HG03342 (cell line): ENCODE measurements at regions not wholly inside any gene's neighbourhood (a gene's known extent, or its start where the extent isn't known, plus 50 kb on each side); places are given as distances from the start of the nearest gene placed in this dataset.
"Not testable (repeated sequence)": the region's sequence is repeated elsewhere in the genome, so short reads cannot be mapped to it uniquely, and the experiment has no call there.

Source experiments
- ATAC-seq: cut with Tn5 transposase; IDR thresholded peaks from one replicate; pipeline ENCODE4 v1.9.1; 2021; ENCODE audit warnings: mild to moderate bottlenecking, moderate library complexity; ENCODE audit not compliant: unreplicated experiment

- ATAC-seq, result no peak
Observed at GRCh38 chr7:118898284-118898683, 673.8 kb downstream of the ANKRD7 start.

- ATAC-seq, result no peak
Observed at GRCh38 chr7:118902600-118902999, 678.1 kb downstream of the ANKRD7 start.

DNA sequence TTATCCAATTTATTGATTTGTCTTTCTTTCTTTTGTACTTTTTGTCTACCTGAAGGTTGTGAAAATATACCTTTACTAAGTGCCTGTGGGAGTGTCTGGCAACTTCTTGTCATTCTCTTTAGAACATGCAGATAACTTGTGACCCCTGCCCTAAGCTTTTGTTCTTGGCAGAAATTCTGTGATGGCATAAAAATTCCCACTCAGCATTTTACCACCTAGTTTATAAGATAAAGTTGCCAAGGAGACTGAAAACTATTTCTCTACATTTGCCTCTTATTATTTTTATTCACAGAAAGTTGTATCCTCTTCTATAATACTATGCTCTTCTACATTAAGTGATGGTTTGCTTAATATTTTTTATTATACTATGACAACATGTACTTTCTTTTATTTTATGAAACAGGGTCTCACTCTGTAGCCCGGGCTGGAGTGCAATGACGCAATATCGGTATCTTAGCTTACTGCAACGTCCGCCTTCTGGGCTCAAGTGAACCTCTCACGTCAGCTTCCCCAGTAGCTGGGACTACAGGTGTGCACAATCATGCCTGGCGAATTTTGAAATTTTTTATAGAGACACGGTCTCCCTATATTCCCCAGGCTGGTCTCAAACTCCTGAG, 683.5 kb downstream of the ANKRD7 start:
- no peak for ATAC-seq

GRCh38 chr7:118916120-118916519, 691.6 kb downstream of the ANKRD7 start:
- not testable (repeated sequence) for ATAC-seq

DNA sequence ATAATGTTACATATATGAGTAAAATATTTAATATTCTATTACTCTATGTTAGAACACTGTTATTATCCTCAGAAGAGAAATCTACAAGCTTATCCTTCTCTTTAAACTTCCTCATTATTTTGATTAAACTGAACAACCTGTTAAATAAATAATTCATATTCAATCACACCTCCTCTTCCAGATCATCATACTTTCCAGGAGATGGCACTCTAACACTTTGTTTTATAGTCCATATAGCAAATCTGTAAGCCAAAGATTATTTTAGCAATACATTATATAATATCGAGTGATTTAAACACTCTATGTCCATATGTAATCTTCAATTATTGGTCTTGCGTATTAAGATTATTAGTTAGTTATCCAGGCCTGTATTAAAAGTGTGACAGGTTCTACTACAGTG, 694.1 kb downstream of the ANKRD7 start:
- ATAC-seq, result no peak

DNA sequence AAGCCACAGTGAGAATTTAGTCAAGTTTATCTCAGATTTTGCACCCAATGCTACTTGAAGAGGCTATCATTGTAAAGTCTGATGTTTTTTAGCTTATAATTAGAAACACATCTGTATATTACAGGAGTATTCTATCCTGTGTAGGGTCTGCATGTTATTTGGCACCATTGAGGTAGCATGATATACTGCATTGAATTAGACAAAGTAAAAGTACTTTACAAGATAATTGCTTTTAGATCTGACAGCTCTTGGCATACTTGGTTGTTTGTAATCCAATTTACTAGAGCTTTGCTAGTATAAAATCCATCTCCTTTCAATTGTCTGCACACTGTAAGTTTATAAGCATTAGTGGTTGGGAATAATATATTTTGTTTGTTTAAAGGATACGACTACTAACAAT, 714.3 kb downstream of the ANKRD7 start:
- ATAC-seq, result no peak

GRCh38 chr7:118944271-118944670, 719.8 kb downstream of the ANKRD7 start:
- no peak for ATAC-seq

GRCh38 chr7:118945911-118946682, 721.6 kb downstream of the ANKRD7 start:
- ATAC-seq, result no peak

DNA sequence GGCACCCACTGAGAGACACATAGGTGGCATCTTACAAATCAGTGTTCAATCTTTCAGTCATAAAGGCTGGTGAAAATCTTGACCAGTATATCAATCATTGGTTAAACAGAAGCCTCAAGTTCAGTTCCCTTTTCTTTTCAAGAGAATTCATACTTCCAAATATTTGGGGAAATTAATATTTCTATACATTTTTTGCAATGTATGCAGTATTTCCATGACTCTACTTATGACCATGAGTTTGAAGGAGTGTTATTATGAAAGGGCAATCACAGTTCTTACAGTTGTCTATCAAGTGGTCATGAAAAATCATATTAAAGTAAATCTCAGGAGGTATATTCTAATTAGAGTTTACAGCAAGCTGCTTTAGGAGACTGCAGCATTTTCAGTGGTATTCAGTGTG, 724.0 kb downstream of the ANKRD7 start:
- no peak for ATAC-seq

DNA sequence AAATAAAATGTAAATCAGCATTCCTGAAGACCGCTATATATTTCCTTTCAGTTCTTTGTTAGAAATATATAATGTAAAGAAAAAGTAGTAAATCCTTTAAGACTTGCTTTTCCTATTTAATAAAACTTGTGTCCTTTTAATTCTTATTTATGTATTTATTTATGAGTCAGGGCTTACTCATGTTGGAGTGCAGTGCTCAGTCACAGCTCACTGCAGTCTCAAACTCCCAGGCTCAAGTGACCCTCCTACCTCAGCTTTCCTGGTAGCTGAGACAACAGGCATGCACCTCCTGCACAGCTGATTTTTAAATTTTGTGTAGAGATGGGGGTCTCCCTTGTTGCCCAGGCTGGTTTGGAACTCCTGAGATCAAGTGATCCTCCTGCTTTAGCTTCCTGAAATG, 724.5 kb downstream of the ANKRD7 start:
- no peak for ATAC-seq

DNA sequence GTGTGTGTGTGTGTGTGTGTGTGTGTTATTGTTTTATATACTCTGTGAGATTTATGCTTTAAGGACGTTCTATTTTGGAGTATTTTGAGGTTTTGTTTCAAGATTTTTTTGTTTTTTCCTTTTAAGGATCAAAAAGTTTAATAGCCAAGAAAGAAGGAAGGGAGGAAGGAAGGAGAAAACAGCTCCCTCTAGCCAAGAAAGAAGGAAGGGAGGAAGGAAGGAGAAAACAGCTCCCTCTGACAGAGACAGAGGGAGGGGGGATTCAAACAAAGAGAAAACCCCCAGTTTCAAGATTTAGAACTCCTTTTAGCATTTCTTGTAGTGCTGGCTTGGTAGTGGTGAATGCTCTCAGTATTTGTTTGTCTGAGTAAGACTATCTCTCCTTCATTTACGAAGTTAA, 731.8 kb downstream of the ANKRD7 start:
- not testable (repeated sequence) for ATAC-seq

- ATAC-seq, result no peak
Observed at GRCh38 chr7:118969370-118969769, 744.9 kb downstream of the ANKRD7 start.

DNA sequence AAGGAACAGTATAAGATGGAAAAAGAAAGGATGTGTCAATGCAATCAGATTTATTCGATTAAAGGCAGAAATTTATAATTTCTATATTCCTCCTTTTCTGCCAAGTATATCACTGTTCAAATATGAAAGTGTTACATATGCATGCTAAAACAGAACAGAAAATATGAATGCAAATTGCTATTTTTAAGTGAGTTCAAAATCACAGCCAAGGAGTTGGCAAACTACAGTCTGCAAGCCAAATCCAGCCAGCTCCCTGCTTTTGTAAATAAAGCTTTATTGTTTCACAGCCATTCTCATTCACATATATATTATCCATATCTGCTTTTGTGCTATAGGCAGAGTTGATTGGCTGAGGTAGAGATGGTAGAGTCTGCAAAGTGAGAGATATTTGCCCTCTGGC, 747.2 kb downstream of the ANKRD7 start:
- no peak for ATAC-seq

GRCh38 chr7:118974836-118975235, 750.3 kb downstream of the ANKRD7 start:
- ATAC-seq, result no peak

DNA sequence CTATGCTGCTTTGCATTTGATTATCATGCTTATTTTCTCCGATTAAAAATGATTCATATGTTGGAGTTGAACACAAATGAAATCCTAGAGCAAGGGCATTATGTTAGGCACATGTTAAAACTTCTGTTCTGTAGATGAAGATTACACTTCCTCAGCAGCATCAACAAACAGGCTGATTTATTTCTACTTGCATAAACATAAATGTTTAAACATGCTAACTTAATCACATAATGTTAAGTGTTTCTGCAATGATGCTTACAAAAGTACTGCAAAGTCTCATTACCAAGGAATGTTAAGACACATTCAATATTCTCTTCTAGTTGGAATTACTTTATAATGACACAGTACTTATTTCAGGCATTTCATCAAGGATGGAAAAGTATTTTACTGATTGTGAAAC, 770.8 kb downstream of the ANKRD7 start:
- no peak for ATAC-seq

- ATAC-seq, result no peak
Observed at GRCh38 chr7:119007236-119007635, 782.7 kb downstream of the ANKRD7 start.

- ATAC-seq, result no peak
Observed at GRCh38 chr7:119010635-119011034, 786.1 kb downstream of the ANKRD7 start.

- no peak for ATAC-seq
Observed at GRCh38 chr7:119026391-119026790, 801.9 kb downstream of the ANKRD7 start.

DNA sequence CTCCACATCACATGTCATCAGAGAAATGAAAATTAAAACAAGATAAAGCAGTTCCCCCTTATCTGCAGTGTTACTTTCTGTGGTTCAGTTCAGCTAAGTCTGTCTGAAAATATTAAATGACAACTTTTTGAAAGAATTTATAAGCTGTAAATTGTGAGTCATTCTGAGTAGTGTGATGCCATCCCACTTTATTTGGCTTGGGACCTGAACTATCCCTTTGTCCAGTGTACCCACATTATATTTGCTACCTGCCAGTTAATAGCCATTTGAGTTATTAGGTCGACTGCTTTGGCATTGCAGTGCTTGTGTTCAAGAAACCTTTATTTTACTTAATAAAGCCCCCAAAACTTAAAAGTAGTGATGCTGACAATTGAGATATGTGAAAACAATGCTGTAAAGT, 804.2 kb downstream of the ANKRD7 start:
- ATAC-seq, result no peak

DNA sequence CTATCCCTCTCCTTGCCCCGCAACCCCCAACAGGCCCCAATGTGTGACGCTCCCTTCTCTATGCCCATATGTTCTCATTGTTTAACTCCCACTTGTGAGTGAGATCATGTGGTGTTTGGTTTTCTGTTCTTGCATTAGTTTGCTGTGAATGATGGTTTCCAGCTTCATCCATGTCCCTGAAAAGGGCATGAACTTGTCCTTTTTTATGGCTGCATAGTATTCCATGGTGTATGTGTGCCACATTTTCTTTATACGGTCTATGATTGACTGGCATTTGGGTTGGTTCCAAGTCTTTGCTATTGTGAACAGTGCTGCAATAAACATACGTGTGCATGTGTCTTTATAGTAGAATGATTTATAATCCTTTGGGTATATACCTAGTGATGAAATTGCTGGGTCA, 807.6 kb downstream of the ANKRD7 start:
- not testable (repeated sequence) for ATAC-seq

DNA sequence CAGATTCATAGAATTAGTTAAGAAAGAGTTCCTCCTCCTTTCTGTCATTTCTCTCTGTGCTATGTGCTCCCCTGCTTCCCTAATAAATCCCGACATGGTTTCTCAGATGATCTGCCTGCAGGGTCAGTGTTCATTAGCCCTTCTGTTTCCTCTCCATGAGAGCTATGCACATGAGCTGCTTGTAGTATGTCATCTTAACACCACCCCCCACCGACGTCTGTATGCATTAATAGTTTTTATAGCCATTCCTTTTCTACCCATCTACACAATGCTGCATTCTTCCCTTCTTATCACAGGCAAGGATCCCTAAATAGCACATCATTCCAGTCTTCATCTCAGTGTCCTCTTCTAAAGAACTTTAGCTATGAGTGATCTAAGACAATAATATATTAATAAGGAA, 809.1 kb downstream of the ANKRD7 start:
- ATAC-seq, result no peak

DNA sequence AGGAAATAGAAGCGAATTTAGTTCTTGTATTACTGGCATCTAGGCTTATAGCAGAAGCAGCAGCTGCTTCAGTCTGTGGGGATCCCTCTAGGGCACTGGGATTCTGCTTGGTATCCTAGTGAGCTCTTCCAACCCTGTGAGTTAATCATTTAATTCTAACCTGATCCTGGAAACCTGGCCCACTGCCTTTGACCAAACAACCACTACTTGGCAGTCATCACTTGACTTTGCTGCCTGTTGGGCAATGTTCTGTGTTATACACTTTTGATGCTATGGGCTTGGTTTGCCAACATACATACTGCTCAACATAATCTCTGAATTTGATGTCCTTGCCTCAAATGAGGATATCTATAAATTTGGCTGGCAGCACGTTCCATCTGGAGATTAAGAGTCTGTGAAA, 813.4 kb downstream of the ANKRD7 start:
- ATAC-seq, result no peak

GRCh38 chr7:119046068-119046467, 821.6 kb downstream of the ANKRD7 start:
- no peak for ATAC-seq
